GM12878 (cell line): ENCODE measurements at regions not wholly inside any gene's neighbourhood (a gene's known extent, or its start where the extent isn't known, plus 50 kb on each side); places are given as distances from the start of the nearest gene placed in this dataset.

ENCODE experiments used
- ATAC-seq: fragments of 200-7000 bp; cut with Tn5 transposase; 3 replicates; pipeline ENCODE4 v1.9.1; 2020; ENCODE audit warnings: mild to moderate bottlenecking, moderate library complexity
- BruUV-seq: library from RNA; stranded (reverse); fragments of 400-500 nt; replicated peaks from 2 replicates; lab custom pipeline; 2021; lab: Mats Ljungman, UMichigan
- CTCF ChIA-PET: fragments of 300-600 bp; sonication (Branson Sonifier 250); formaldehyde crosslinking; extraction: SDS; loops from one replicate; lab custom pipeline; 2021; ENCODE audit warnings: inconsistent platforms; lab: Yijun Ruan, JAX
- POLR2A ChIA-PET: fragments of 350-600 bp; formaldehyde crosslinking; extraction: SDS; loops from one replicate; lab custom pipeline; 2021; ENCODE audit warnings: inconsistent platforms; lab: Charles Lee
- RAD21 ChIA-PET: fragments of 300-600 bp; sonication (Branson Sonifier 250); formaldehyde crosslinking; loops from one replicate; lab custom pipeline; 2023; ENCODE audit warnings: antibody characterized with exemption; ENCODE audit not compliant: unreplicated experiment; lab: Charles Lee
- SMC1A ChIA-PET: fragments of 300-600 bp; sonication (Branson Sonifier 250); formaldehyde crosslinking; loops from one replicate; lab custom pipeline; 2023; ENCODE audit not compliant: unreplicated experiment, uncharacterized antibody; lab: Charles Lee
- DNase-seq: peaks from one replicate; pipeline ENCODE4 v3.0.0-alpha.2; 2011; ENCODE audit warnings: low read depth, low spot score
- FAIRE-seq: peaks from 3 replicates; lab custom pipeline; 2011; peaks lifted over from hg19 to GRCh38; lab: Jason Lieb, UNC
- H2AFZ ChIP-seq: 2 replicates; pipeline ENCODE4 v1.6.0; 2011; ENCODE audit warnings: low read depth, low read length, control low read depth; ENCODE audit not compliant: control insufficient read depth
- H3K27ac ChIP-seq: 2 replicates; pipeline ENCODE4 v1.5.1; 2011; ENCODE audit warnings: control low read depth; ENCODE audit not compliant: control insufficient read depth, insufficient read depth
- H3K27me3 ChIP-seq, 2 experiments: replicated peaks in 1 of 2; 2 replicates each; pipeline versions ENCODE4 v1.6.0 to v1.6.1; 2011; ENCODE audit warnings: low read length in 1 of 2; ENCODE audit not compliant: control insufficient read depth in 2 of 2, insufficient read depth in 2 of 2
- H3K36me3 ChIP-seq, 2 experiments: 2 replicates each; pipeline ENCODE4 v1.5.1; 2011; ENCODE audit warnings: low read length in 1 of 2; ENCODE audit not compliant: control insufficient read depth in 2 of 2, insufficient read depth in 2 of 2
- H3K4me1 ChIP-seq: 2 replicates; pipeline ENCODE4 v1.6.1; 2011; ENCODE audit warnings: mild to moderate bottlenecking, low read length, moderate library complexity, mixed read lengths; ENCODE audit not compliant: control insufficient read depth, insufficient read depth
- H3K4me2 ChIP-seq: 2 replicates; pipeline ENCODE4 v1.6.0; 2011; ENCODE audit warnings: control low read depth; ENCODE audit not compliant: control insufficient read depth, insufficient read depth
- H3K4me3 ChIP-seq: fragments of 200-600 bp; sonication (generic); 2 replicates; pipeline ENCODE4 v1.5.1; 2016
- H3K79me2 ChIP-seq: 2 replicates; pipeline ENCODE4 v1.6.0; 2011; ENCODE audit warnings: low read length; ENCODE audit not compliant: control insufficient read depth, insufficient read depth
- H3K9ac ChIP-seq: 2 replicates; pipeline ENCODE4 v1.8.0; 2011; ENCODE audit warnings: low read length, control low read depth, mixed read lengths; ENCODE audit not compliant: control insufficient read depth, insufficient read depth
- H3K9me3 ChIP-seq: replicated peaks from 3 replicates; pipeline ENCODE4 v1.5.1; 2011; ENCODE audit warnings: mild to moderate bottlenecking, low read length; ENCODE audit not compliant: control insufficient read depth, insufficient read depth
- H4K20me1 ChIP-seq: 2 replicates; pipeline ENCODE4 v1.6.0; 2011; ENCODE audit not compliant: control insufficient read depth, insufficient read depth
- BACH1 ChIP-seq: fragments of 450-650 bp; IDR thresholded peaks from 2 replicates; pipeline ENCODE4 v1.6.1; 2017; ENCODE audit warnings: mild to moderate bottlenecking, borderline replicate concordance
- CEBPB ChIP-seq, 2 experiments: fragments of 150-350 bp in 1 of 2; IDR thresholded peaks; 2 replicates each; pipeline ENCODE4 v1.6.1; 2012 to 2014; ENCODE audit warnings: low read depth in 2 of 2, low read length in 2 of 2, borderline replicate concordance in 1 of 2, inconsistent platforms in 1 of 2
- ESRRA ChIP-seq: IDR thresholded peaks from 2 replicates; pipeline ENCODE4 v1.6.1; 2012; ENCODE audit warnings: mild to moderate bottlenecking, low read length, improper control_type of control experiment
- FOS ChIP-seq: IDR thresholded peaks from 3 replicates; pipeline ENCODE4 v1.6.1; 2011; ENCODE audit warnings: borderline replicate concordance; ENCODE audit not compliant: insufficient read length; ENCODE audit errors: extremely low read depth
- FOXK2 ChIP-seq: fragments of 450-650 bp; IDR thresholded peaks from 2 replicates; pipeline ENCODE4 v1.6.1; 2017; ENCODE audit warnings: mild to moderate bottlenecking, moderate library complexity
- HCFC1 ChIP-seq: fragments of 150-350 bp; IDR thresholded peaks from 2 replicates; pipeline ENCODE4 v1.6.1; 2014; ENCODE audit warnings: low read length
- KAT2A ChIP-seq: conservative IDR thresholded peaks from 2 replicates; pipeline ENCODE4 v1.6.1; 2011; ENCODE audit warnings: low read depth, low read length; ENCODE audit not compliant: control insufficient read depth
- MAX ChIP-seq: IDR thresholded peaks from 2 replicates; pipeline ENCODE4 v1.6.1; 2012; ENCODE audit warnings: low read depth, low read length, improper control_type of control experiment
- MEF2B ChIP-seq: fragments of 450-650 bp; IDR thresholded peaks from 2 replicates; pipeline ENCODE4 v1.6.1; 2018; ENCODE audit warnings: mild to moderate bottlenecking, moderate library complexity; ENCODE audit not compliant: partially characterized antibody, poor library complexity, severe bottlenecking
- MLLT1 ChIP-seq: fragments of 450-650 bp; IDR thresholded peaks from 2 replicates; pipeline ENCODE4 v1.6.1; 2016; ENCODE audit warnings: mild to moderate bottlenecking
- MYC ChIP-seq: IDR thresholded peaks from 2 replicates; pipeline ENCODE4 v1.6.1; 2011; ENCODE audit warnings: mild to moderate bottlenecking, low read length, moderate library complexity, inconsistent platforms; ENCODE audit not compliant: insufficient read depth, insufficient replicate concordance, insufficient read length, severe bottlenecking
- NFXL1 ChIP-seq: fragments of 450-650 bp; IDR thresholded peaks from 2 replicates; pipeline ENCODE4 v1.6.1; 2017; ENCODE audit warnings: antibody characterized with exemption, mild to moderate bottlenecking, borderline replicate concordance
- NR2C2 ChIP-seq: IDR thresholded peaks from 2 replicates; pipeline ENCODE4 v1.6.1; 2011; ENCODE audit warnings: borderline replicate concordance, low read depth; ENCODE audit not compliant: control insufficient read depth, insufficient read length
- NRF1 ChIP-seq: conservative IDR thresholded peaks from 2 replicates; pipeline ENCODE4 v1.6.1; 2011; ENCODE audit warnings: mild to moderate bottlenecking, low read depth, low read length, improper control_type of control experiment
- PKNOX1 ChIP-seq: fragments of 450-650 bp; IDR thresholded peaks from 2 replicates; pipeline ENCODE4 v1.6.1; 2016; ENCODE audit warnings: mild to moderate bottlenecking
- POLR2AphosphoS5 ChIP-seq: IDR thresholded peaks from 2 replicates; pipeline ENCODE4 v1.6.1; 2011; ENCODE audit warnings: mild to moderate bottlenecking, low read length, inconsistent platforms
- RFX5 ChIP-seq: IDR thresholded peaks from 2 replicates; pipeline ENCODE4 v1.6.1; 2011; ENCODE audit warnings: low read depth, low read length, improper control_type of control experiment
- YY1 ChIP-seq: IDR thresholded peaks from 2 replicates; pipeline ENCODE4 v1.6.1; 2011; ENCODE audit warnings: low read depth, mild to moderate bottlenecking, low read length
- ZNF687 ChIP-seq: fragments of 450-650 bp; IDR thresholded peaks from 2 replicates; pipeline ENCODE4 v1.6.1; 2017; ENCODE audit warnings: mild to moderate bottlenecking, moderate library complexity
- WGBS: methylation state at CpG from one replicate; pipeline ENCODE4 v1.1.6; 2016; ENCODE audit warnings: low lambda C conversion rate; ENCODE audit not compliant: insufficient replicate concordance, insufficient coverage; ENCODE audit errors: missing lambda C conversion rate; 5-methylcytosine and 5-hydroxymethylcytosine counted together
- in situ Hi-C: fragments of 300-500 bp; cut with MboI; formaldehyde crosslinking; loops from 9 replicates; pipeline ENCODE4 v1.14.3; 2018; ENCODE audit warnings: mixed read lengths
- intact Hi-C: fragments of 100-400 bp; cut with micrococcal nuclease; formaldehyde crosslinking; loops from one replicate; pipeline ENCODE4 v1.14.2; 2022; ENCODE audit not compliant: unreplicated experiment

GRCh38 chr5:18466731-18467130 is 832.5 kb downstream of the TAF11L14 start:
- intact Hi-C loops: loop anchor here (1.0 to 10.0 kb wide), 3 partner anchors 232 to 1138 kb away; no protein-coding TSS in a partner anchor
- H3K9me3 ChIP-seq: no peaks in the 10 kb centered on the region
- no peak overlapping the region for H3K27ac ChIP-seq
- no peak overlapping the region for H2AFZ ChIP-seq
- no peak for ATAC-seq
- no peak overlapping the region for H3K4me3 ChIP-seq
- H3K36me3 ChIP-seq: no peaks in the 10 kb centered on the region
- no peaks in the 10 kb centered on the region for H3K27me3 ChIP-seq
- 60% methylated on average over 1 of the region's 1 CpG for WGBS
- no peak for FAIRE-seq
- no peak overlapping the region for H3K9ac ChIP-seq
- ChIA-PET CTCF (interaction anchor here (0.6 to 3.0 kb wide), 17 partner anchors 9 to 1590 kb away, joined by 3 to 39 read pairs (median 3); no protein-coding TSS in a partner anchor), POLR2A (no interaction called here), SMC1A (interaction anchor here (0.6 to 4.0 kb wide), 11 partner anchors 11 to 1141 kb away, joined by 3 to 27 read pairs (median 4); no protein-coding TSS in a partner anchor), RAD21 (interaction anchor here (0.6 to 2.3 kb wide), 8 partner anchors 27 to 1142 kb away, joined by 3 to 17 read pairs (median 3); no protein-coding TSS in a partner anchor)
- H3K4me1 ChIP-seq: no peaks in the 10 kb centered on the region
- H3K79me2 ChIP-seq: no peaks in the 10 kb centered on the region
- in situ Hi-C loops: loop anchor here (5.0 kb wide), 1 partner anchor 231 kb away; no protein-coding TSS in a partner anchor
- no TSS peak for BruUV-seq
- H3K4me2 ChIP-seq: no peak overlapping the region
- DNase-seq: no peak
- no peaks in the 10 kb centered on the region for H4K20me1 ChIP-seq
- no peak for TF ChIP-seq MYC
- TF ChIP-seq KAT2A: no peak
- no peak for TF ChIP-seq HCFC1
- TF ChIP-seq RFX5: no peak
- TF ChIP-seq FOXK2: no peak
- no peak for TF ChIP-seq YY1
- no peak for TF ChIP-seq FOS
- TF ChIP-seq CEBPB (IDR thresholded peaks at IDR 0.05; ENCODE audit: borderline replicate concordance in 1 of 2, low read depth in 2 of 2, low read length in 2 of 2): no peak
- TF ChIP-seq POLR2AphosphoS5: no peak
- TF ChIP-seq MAX: no peak
- TF ChIP-seq ZNF687: no peak
- TF ChIP-seq NR2C2: no peak
- TF ChIP-seq ESRRA: no peak
- TF ChIP-seq BACH1: no peak
- no peak for TF ChIP-seq NRF1
- TF ChIP-seq NFXL1: no peak
- no peak for TF ChIP-seq MLLT1
- no peak for TF ChIP-seq MEF2B
- TF ChIP-seq PKNOX1: no peak
